GM18498 (cell line): ENCODE measurements at regions not wholly inside any gene's neighbourhood (a gene's known extent, or its start where the extent isn't known, plus 50 kb on each side); places are given as distances from the start of the nearest gene placed in this dataset.

ENCODE experiments used
- ATAC-seq: cut with Tn5 transposase; IDR thresholded peaks from one replicate; pipeline ENCODE4 v1.9.1; 2021; ENCODE audit warnings: mild to moderate bottlenecking, moderate library complexity; ENCODE audit not compliant: unreplicated experiment

DNA sequence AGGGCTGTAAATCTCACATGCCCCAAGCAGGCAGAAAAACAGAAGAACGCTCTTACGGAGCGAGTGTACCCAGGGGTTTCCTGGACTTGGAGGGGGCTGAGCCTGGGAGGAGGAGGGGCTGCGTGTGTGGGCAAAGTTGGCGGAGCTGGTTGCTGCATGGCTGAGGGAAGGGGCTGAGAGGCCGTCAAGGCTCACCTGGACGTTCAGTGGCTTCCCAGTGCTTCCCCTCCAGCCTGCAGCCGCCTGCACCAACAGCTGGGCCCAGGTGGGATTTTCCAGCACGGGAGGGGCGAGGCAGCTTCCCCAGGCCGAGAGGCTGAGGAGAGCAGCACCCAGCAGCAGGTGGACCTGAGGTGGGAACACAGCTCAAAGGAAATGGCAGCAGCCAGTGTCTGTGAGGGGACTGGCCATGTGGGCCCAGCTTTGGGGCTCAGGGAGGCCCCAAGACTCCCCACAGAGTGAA lies 70.6 kb upstream of the CTDP1 start:
- ATAC-seq = no peak

DNA sequence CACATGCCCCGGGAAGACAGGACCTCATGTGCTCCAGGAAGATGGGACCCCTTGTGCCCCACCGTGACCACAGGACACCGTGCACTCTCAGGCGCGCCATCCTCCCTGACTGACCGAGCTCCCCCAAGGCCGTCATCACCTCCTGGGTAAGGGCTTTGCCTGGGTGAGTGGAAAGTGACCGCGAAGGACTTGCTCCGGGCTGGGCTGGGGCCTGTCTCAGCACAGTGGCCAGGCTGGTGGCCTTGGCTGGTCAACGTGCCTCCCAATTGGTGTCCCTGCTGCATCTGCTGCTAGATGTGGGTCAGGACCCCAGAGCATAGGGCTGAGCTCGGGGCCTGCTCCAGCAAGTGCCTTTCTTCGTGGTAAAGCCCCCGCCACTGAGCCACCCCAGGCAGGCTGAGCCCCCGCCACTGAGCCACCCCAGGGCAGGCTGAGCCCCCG lies 69.7 kb upstream of the CTDP1 start:
- no peak for ATAC-seq

DNA sequence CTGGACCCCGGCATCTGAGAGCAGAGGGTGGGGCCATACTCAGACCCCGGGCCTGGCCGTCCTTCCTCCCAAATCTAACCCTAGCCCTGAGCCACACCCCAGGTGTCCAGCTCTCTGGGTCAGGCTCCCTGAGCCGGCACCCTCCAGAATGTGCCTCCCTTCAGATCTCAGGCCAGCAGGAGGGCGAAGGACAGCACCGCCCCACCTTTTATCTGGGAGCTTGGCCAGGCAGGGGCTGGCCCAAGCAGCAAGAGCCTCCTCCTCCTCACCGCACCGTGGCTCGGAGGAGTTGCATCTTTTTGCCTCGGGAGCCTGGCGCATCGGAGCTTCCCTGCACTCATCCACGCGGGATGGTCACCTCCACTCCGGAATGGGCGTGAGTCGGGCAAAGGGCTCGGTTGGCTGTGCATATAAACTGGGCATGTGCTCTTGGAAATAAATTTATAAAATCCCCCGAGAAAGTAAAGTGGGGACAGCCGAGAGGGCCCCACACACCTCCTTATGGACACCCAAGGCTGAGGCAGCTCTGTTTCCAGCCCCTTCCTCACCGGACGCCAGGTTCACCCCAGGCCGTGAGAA lies 69.1 kb upstream of the CTDP1 start:
- no peak for ATAC-seq

DNA sequence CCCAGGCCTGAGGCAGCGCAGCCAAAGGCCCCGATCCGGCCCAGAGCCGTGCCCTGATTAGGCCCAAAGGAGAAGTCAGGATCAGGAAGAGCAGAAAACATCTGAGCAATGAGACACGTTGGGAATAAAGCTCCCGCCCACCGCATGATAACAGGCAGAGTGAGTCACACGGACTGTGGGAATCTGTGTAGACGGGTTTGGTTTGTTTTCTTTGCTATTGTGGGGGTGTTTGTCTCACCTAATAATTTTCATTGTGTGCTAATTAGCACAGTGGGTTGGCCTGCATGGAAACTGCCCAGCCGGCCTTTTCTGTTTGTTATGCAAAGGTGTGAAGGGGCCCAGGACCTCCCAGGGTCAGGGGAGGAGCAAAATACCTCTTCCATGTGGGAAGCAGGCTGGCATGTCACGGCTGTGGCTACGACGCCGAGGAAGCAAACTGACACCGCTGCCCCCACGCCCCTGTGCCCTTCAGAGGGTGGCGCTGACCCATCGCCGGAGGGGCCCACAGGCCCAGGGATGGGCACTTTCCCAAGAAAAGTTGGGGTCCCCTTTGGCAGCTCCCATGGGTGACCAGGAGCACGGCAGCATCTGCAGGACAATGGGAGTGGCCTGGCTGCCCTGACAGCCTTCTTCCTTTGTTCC lies 68.4 kb upstream of the CTDP1 start:
- ATAC-seq = no peak

DNA sequence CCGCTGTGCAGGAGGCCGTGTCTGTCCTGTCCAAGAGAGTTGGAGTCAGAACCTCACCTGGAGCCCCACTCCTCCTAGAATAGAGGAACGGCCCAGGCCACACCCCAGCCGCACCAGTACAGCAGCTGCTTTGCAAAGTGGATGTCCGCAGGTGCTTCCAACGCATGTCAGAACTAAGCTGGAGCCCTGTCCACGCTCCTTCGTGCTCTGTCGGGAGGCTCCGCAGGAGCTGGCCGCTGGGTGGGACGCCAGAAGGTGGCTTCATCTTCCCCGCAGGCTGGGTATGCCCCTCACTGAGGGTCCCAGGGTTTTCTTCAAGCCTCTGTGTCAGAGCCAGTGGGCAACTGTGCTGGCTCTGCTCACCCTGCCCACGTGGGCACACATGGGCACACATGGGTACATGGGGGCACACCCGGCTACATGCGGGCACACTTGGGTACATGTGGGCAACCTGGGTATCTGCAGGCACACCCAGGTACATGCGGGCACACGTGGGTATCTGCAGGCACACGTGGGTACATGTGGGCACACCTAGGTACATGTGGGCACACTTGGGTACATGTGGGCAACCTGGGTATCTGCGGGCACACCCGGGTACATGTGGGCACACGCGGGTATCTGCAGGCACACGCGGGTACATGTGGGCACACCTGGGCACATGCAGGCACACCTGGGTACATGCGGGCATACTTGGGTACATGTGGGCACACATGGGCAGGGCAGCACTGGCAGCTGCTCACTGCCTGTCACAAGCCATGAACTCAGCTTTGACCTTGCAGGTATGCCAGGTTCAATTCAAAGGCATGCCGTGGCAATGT lies 67.1 kb upstream of the CTDP1 start:
- ATAC-seq = no peak

DNA sequence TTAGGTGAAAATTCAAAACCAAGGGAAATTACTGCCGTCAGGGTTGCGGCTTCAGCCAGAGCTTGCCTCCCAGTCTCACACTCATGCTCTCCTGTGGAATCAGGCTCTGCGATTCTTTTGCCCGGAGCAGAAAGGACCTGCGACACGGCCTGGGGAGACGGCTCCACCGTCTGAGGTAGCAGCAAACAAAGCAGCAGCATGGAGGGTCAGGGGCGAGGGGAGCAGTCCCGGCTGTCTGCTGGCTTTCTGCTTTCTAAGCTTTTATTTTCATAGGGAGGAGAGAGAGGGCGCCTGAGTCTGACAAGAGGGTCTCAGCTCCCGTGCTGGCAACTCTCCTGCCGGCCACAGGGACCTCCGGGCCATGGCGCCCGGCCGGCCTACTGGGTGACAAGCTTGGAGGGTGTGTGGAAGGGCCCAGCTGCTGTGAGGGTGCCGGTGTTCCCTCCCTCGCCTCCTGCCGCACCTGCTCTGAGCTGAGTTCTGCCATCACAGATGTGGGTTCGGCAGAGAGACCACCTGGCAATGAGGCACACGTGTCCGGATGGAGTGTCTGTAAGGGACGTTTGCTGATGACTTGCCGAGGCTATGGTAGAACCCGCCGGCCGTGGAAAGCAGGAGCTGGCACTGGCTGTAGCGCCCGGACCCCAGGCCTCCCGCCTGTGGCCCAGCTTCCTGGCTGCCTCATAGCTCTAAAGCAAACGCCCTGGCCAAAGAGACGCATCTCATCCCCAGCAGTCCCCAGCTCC lies 66.2 kb upstream of the CTDP1 start:
- no peak for ATAC-seq

DNA sequence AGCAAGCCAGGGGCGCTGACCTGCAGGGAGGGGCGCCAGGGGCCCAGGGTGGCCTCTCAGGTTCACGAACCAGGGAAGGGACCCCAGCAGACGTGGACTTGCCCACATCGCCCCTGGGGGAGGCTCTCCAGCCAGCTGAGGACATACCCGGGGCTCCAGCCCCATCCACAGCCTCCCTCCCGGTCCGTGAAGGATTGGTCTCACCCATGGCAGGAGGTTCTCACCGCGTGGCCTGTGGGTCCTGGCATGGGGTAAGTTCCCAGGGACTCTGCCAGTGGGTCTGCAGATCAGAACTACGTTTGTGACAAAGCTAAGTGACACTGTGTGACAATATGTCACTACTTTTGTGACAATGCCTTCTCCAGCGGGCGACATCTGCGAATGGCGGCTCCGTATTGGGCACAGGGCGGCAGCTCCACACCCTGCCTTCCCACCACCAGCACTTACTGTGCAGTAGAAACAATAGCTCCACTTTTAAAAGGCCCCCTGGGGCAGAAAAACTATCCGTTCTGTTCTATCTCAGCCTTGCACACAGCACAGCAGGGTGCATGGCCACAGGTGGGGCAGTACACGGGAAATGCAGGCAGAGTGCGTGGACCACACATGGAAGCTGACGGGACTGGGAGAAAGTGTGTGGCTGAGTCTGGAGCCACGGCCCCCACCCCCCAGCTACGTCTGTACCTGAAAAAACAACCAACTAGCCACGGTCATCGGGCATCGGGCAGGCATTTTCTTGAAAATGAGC lies 65.2 kb upstream of the CTDP1 start:
- no peak for ATAC-seq

DNA sequence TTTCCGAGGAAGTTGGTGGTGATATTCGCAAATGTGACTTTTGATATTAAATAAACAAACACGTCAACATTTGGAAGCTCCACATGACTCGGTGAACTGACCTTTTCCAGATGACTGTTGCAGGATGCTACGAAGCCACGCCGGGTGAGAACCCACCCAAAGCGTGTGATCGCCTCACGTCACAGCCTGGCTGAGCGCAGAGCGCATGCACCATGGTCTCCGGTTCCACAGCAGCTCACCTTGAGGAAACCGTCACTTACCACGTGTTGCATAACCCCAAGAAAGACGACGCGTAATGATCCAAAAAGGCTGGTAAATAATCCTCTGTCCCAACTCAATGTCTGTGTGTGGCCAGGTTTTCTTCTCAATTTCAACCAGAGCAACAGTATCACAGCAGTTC lies 64.5 kb upstream of the CTDP1 start:
- no peak for ATAC-seq

DNA sequence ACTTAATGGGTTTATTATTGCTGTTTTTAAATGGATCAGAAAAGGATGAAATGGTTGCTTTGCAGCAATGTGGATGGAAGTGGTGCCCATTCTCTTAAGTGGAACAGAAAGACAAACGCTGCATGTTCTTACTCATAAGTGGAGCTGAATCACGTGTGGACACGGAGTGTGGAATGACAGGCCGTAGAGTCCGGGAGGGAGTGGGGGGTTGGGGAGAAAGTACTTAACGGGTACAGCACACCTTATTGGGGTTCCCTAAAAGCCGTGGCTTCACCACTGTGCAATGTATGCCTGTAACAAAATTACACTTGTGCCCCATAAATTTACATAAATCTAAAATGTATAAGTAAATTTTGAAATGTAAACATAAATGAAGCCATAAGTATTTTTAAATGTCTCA lies 64.0 kb upstream of the CTDP1 start:
- no peak for ATAC-seq

DNA sequence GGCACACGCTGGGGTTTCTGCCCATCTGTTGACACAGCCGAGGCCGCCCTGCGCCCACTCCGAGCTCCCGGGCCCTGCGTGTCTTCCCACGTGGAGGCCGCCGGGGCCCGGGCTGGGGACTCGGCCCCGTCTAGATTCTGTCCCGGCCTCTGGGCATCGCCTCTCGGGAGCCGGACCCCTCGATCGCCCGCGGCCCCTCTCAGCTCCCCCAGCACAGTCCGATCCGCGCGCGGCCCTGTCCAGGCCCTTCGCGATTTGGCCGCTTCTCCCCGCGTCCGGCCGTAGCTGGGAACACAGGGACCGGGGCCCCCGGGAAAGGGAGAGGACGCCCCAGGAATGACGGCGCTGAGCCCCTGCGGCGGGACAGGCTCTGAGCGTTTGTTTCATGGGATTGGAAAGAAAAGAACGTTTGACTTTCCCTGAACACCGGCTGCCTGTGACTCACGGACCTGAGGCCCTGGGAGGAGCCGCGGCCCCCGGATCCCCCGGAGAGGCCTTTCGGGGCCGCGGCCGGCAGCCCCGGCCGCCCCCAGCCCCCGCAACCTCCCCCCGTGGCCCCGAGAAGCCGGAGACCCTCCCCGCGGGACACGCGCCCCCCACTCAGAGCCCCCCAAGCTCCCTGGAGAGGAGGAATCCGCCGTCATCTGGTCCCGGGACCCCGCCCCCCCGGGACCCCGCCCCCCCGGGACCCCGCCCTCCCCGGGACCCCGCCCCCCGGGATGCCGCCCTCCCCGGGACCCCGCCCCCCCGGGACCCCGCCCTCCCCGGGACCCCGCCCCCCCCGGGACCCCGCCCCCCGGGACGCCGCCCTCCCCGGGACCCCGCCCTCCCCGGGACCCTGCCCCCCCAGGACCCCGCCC lies 62.7 kb upstream of the CTDP1 start:
- ATAC-seq = no peak

DNA sequence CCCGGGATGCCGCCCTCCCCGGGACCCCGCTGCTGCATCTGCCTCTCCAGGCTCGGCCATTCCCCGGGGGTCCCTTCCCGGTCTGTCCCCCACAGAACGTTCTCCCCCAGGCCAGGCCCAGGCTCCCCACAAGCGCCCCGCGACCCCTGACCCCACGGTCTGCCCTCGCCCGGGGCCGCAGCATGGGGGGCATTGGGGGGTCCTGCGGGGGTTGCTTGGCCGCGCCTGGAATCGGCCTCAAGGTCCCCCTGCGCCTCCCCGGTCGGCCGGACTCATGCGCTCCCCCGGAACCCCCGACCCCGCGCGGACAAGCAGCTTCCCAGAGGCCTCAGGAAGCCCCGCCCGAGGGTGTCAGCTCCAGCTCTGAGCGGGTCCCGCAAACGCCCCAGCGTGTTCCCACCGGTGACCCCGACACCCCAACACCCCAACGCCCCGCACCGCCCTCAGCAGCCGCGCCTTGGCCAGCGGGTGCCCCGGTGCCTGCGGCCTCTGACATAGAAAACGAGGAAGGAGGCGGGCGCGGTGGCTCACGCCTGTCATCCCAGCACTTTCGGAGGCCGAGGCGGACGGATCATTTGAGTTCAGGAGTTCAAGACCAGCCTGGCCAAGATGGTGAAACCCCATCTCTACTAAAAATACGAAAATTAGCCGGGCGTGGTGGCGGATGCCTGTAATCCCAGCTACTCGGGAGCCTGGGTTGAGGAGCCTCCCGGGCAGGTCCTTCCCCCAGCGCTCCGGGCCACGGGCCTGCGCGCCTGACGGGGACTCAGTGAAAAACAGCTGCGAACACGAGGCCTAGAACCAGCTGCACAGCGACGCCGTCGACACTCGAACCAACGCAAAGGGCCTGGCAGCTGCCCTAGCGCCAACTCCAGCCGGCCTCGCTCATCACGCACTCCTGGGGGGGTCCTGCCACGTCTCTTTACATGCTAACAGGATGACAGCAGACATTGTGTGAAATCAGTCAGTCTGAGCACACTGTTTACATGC lies 61.8 kb upstream of the CTDP1 start:
- no peak for ATAC-seq

DNA sequence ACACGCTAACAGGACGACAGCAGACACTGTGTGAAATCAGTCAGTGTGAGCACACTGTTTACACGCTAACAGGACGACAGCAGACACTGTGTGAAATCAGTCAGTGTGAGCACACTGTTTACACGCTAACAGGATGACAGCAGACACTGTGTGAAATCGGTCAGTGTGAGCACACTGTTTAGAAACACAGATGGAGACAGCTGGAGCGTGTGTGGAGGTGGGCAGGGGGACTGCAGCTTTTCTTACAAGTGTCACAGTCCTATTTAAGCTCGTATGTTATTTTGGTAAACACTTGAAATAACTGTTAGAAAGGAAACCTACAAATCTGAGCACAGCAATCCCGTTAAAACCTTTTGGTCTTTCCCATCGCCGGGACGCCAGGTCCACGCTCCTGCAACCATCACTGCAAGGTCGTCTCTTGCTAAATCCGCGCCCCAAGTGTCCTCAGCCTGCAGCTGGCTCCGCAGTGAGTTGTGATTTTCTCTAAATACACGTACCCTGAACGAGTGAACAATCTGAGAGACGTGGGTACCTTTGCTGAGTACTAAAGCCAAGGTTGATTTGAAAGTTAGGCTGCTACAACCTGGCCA lies 58.9 kb upstream of the CTDP1 start:
- no peak for ATAC-seq

DNA sequence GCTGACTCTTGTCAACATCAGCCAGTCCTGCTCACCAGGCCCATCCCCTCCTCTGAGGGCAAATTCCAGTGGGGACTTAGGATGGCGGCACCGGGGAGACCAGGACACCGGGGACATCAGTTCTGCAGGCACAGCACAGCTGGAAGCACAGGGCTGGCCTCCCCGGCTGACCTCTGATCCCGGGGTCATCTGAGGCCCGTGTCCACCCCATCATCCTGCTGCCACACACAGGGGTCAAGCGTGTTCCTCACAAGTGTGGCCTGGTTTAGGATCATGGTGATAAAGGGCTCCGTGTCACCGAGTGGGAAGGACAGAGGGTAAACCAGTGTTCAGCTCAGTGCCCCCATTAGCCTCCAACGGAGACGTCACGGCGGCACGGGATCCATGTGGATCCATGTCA lies 58.1 kb upstream of the CTDP1 start:
- no peak for ATAC-seq

DNA sequence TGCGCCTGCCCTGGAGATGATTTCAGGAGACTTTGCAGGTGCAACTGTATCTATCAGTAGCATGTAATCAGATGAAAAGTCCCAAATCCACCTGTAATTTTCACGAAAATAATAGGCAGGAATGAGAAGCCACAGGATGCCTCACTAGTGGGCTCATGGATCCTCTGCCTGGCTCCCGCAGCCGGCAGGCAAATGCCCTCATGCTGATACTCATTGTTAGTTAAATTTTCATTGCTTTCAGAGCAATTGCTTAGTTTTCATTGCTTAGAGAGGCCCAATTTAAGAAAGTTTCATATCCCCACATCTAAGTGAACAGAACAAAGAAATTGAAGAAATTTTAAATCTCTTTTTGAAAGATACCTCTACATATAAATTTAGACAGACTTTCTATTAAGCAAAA lies 57.6 kb upstream of the CTDP1 start:
- ATAC-seq = no peak

DNA sequence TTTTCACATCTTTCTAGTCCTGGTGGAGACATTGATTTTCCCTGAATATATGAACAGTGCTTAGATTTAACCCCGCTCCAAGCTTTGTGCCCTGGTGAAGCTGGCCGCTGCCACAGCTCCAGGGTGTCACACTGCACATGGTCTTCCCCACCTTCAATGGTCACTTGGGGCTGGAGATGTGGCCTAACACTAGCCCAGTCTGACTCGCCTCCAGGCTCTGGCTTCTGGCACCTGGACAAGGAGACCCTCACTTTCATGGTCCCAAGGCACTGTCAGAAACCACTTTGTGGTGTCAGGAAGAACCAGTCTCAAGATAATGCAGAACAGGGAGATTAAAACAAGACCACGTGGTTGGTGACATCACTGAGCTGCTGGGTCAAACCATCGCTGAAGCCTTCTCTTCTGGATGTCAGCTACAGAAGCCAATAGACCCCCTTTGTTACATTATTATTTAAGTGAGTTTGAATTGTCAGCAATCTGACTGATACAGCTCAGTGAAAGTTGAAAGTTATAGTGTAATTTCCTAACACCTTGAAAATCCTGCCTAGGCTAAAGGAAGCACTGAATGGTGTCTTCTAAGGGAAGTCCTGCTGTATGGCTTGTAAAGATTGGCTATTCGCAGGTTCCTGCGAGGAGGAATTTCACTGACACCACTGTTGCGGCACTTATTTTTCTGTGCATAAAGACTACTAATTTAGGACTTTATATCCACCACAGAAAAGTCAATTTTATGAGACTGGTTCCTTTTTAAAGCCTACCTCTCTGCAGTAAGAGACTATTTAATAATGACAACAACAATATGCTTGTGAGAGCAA lies 55.0 kb upstream of the CTDP1 start:
- ATAC-seq = peak; percentile 22

DNA sequence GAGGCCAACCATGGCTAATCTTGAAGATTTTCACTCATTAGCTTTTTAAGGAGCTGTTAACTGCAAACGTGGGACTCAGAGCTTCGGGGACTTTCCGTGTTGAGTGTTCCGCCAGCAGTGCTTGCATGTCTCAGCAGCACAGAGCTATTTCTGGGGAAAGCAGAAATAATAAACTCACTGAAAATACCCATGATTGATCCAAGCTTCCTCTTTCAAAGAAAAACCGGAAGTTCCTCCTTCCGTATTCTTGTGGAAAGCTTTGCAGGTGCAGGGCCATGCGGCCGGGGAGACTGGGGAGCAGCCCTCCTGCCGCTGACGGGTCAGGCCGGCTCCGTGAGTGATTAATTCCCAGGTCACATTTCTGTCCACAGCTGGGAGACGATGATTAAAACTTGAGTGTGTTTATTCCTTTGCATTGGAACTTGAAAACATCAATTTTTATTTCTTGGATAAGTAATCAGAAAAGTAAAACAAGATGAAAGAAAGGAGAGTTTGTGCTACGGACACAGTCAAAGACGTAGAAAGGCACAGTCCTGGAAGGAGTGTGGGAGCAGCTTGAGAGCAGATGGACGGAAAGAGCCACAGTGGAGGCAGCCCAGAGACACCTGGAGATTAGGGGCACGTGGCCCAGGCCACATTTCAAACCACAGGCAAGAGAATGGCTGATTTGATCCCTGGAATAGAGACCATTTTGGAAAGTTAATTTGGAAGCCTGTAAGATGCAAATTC lies 54.2 kb upstream of the CTDP1 start:
- ATAC-seq = peak; percentile 84
